Epithelial cell of proximal tubule (primary cell): ENCODE measurements at regions not wholly inside any gene's neighbourhood (a gene's known extent, or its start where the extent isn't known, plus 50 kb on each side); places are given as distances from the start of the nearest gene placed in this dataset.

Experiments
- DNase-seq: peaks from one replicate; pipeline ENCODE4 v3.0.0-alpha.2; 2011; ENCODE audit warnings: low read depth
- H3K4me3 ChIP-seq: 2 replicates; pipeline ENCODE4 v1.5.1; 2011; ENCODE audit warnings: low read depth, mild to moderate bottlenecking, low read length
- CTCF ChIP-seq: conservative IDR thresholded peaks from 2 replicates; pipeline ENCODE4 v1.5.1; 2012; ENCODE audit warnings: low read depth, mild to moderate bottlenecking, low read length

- no peak for TF ChIP-seq CTCF
- no peak for DNase-seq
- H3K4me3 ChIP-seq: no peak overlapping the region
Measured at GRCh38 chr9:109910671-109911518, 130.9 kb downstream of the PALM2AKAP2 start.

DNA sequence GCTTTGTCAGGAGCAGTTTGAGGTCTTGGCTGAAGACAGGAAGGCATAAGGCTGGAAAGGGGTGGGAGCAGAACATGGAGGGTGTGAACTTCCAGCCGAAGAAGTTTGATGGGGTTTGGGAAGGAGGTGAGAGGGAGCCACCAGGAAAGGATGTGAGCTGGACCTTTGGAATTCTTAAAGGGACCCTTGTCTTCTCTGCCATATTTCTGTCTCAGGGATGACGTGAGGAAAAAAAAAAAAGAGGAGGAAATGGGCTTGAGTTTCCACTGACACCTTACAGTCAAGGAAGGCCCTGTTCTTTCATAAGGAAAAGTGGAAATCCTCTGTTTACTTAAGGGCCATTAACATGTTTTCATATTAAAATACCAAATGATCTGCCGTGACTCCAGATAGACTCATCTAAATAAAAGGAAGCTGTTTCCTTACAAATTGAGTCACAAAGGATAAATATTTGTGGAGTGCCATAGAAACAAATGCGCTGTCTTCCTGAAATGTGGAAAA, 132.1 kb downstream of the PALM2AKAP2 start:
- no peak overlapping the region for H3K4me3 ChIP-seq
- no peak for DNase-seq
- no peak for TF ChIP-seq CTCF

DNA sequence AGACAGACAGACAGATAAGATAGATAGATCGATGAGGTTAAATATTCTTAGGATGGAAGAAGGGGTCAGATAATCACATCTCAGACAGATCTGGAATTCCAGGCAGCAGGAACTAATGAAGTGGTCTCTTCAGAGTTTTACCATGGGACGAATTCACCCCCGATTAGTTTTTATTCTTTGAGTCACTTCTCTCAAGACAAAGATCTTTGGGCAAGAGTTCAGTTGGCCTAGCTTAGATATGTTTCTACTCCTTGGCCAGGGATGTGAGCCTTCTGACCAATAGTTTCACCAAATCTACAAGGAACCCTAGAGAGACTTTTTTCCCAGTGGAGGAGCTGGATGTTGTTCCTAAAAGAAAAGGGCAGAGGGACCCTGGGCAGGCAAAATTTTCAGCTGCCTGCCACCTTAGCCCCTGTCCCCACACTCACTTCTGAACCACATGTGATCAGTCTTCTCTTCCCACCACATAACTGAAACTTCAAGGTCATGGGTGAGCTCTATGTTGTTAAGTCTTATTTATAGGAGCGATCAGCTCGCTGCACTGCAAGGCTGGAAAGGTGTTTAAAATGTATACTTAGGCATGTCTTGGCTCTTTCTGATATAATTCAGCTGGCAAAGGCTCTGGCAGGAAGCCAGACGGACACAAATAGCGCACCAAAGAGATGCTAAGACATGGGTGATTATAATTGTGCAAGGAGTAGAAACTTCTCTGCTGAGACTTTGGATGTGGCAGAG, 132.9 kb downstream of the PALM2AKAP2 start:
- no peak for DNase-seq
- H3K4me3 ChIP-seq: no peak overlapping the region
- no peak for TF ChIP-seq CTCF

GRCh38 chr9:109913461-109913810, 133.4 kb downstream of the PALM2AKAP2 start:
- TF ChIP-seq CTCF: no peak
- no peak overlapping the region for H3K4me3 ChIP-seq
- no peak for DNase-seq

GRCh38 chr9:109914280-109915027, 134.5 kb downstream of the PALM2AKAP2 start:
- no peak overlapping the region for H3K4me3 ChIP-seq
- peak; percentile 77 for DNase-seq
- no peak for TF ChIP-seq CTCF

GRCh38 chr9:109916316-109916715, 136.3 kb downstream of the PALM2AKAP2 start:
- no peak for TF ChIP-seq CTCF

More at GRCh38 chr9:109916316-109916715, 136.3 kb downstream of the PALM2AKAP2 start:
- no peak overlapping the region for H3K4me3 ChIP-seq
- no peak for DNase-seq
